ENCODE measurements at regions not wholly inside any gene's neighbourhood (a gene's known extent, or its start where the extent isn't known, plus 50 kb on each side); places are given as distances from the start of the nearest gene placed in this dataset.

DNA sequence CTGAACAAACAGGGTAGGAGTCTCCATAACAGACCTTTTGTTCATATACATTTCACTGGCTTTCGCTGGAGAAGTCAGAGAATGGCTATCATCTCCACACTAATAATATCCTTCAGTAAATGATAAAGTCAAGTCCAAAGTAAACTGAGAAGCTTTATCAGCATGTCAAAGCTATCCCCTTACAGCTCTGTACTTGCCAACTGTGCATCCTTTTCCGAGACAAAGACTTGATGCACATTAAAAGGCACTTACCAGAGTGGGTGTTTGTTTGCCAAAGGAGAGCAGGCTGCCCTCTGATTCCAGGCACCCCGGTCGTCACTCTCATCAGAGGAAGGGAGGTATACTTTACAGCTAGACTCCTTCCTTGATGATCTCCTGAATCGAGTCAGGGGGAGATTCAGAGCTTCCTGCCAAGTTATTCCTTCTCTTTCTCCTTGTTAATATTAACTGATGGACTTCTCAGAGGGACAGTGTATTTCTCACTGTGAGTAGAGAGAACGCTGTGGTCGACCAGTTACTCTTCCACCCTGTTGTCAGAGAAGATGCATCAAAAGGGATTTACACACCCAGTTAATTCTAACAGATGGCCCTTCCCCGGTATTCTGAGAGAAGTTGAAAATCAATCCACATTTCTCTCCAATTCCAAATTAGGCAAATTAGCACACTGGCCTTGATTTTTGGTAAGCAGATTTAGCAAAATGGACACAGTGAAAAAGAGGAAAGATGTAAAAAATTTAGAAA is 504.7 kb upstream of the NR2F2 start:
- DNase-seq: no peak

DNA sequence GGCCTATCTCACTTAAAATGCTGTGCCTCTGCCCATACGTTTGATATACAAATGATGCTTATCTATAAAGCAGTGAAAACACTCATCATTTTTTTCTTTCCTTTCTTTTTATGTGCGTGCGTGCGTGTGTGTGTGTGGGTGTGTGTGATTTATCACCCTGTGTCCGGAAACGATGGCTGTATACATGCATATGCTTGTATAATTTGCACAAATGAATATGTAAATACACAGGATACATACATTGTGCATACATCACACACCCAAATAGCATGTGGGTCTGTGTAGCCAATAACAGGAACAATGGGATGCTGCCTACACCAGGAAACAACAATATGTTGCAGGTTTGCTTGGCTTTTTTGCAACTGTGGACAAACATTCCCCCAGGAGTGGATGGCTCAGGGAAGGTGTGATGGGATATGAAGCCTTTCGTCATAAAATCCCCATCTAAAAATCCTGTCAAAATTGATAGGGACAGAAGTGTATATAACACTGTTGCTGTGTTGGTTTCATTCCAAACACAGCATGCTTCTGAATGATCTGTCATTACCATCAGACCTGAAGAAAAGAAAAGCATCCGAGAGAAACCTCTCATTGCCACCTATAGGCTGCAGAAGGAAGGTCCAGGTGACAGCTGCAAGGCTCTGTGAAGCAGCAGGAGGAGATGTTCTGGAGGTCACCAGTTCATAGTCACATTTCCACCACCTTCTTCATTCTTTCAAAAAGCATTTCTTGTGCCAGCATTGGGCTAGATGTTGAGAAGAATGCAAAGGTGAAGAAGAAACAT is 503.9 kb upstream of the NR2F2 start:
- DNase-seq: no peak

- no peak for DNase-seq
Observed at GRCh38 chr15:95829062-95829461, 501.4 kb upstream of the NR2F2 start.

- no peak for DNase-seq
Observed at GRCh38 chr15:95830281-95830680, 500.2 kb upstream of the NR2F2 start.

GRCh38 chr15:95832668-95833067 is 497.8 kb upstream of the NR2F2 start:
- DNase-seq: no peak

DNA sequence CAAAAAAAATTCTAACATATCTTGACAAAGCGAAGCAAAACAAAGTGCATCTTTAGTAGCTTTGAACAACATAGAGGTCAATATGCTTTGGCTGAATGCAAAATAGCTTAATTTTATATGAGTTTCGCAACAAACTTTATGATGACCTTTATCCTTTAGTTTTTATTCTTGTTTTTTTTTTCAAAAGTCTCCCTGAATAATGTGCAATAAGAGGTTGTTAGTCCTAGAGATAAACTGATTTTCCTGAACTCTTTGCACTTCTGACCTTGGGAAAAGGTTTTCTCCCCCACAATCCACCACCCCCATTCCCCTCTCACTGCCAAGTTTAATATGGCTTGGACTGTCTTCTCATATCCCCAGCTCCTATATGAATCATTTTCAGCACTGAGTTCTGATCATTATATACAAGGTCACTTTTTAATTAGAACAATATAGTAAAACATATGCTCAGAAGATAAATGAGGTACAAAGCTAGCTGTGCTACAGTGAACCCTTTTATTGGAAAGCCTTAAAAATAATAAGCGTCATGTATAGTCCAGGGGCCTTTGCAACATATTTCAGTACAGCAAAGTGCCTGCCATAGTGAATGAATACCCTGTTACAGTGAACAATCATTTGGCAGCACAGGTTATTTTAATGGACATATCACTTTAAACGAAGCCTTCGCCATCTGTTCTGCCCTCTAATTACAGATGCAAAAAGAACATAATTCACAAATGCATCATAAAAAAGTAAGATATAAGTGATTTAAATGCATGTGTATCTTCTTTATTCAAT is 496.3 kb upstream of the NR2F2 start:
- no peak for DNase-seq

DNA sequence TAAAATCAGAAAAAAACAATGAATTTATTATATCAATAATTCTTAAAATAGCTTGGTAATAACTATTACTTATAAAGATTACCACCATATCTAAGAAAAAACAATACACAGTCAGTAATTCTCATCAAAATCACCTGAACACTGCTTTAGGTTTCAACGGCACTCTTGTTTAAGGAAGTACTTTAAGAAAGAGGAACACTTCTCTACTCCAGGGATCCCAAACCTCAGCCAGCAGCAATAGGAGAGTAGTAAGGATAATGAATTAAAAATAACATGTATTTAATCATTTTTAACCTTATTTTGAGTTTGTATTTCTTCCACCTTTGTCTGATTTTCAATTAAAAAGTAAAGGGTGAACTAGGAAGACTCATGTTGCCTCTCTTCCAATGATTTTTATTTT is 494.0 kb upstream of the NR2F2 start:
- DNase-seq: no peak

DNA sequence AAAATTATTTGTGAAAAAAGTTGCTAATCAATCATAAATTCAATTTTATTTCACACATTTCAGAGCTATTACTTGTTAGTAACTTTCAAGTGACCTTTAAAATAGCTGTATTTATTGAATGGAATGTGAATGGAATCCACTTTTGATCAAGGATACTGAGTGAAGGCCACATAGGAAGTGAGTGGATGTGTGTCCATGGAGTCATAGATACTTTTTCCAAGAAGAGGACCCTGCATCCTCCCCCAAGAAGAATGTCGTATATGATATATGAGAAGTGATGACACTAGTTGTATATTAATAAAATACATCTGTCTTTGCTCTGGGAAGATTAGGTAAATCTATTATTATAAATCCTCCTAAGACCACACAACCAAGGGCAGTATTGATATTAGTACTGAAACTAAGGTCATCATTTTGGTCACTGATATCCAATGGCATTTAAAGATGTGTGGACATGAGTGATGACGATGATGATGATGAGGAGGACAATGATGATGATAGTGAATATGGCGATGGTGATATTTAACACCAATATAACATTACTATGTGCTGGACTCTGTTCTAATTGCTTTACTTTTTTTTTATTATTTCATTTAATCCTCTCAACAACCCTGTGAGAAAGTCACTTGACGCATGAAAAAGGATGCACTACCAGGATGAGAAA is 493.0 kb upstream of the NR2F2 start:
- DNase-seq: no peak

GRCh38 chr15:95839367-95839782 is 491.1 kb upstream of the NR2F2 start:
- no peak for DNase-seq

DNA sequence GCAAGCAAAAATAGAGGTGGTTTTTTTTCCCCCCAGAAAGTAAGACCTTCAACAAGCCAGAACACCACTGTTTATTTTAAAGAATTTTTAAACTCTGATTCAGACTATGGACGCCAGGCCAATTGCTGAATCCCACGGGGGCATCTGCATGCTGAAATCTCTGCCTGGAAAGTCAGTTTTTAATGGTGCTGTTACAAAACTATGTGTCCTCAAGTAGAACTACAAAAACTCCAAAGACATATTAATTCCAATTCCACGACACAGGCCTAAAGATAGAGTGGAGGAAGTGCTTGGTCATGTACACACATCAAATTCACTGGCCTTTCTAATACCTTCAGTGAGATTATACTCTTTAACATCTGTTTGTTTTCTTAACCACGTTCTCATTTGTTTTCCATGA is 490.5 kb upstream of the NR2F2 start:
- DNase-seq: no peak

GRCh38 chr15:95840855-95841254 is 489.6 kb upstream of the NR2F2 start:
- DNase-seq: no peak

DNA sequence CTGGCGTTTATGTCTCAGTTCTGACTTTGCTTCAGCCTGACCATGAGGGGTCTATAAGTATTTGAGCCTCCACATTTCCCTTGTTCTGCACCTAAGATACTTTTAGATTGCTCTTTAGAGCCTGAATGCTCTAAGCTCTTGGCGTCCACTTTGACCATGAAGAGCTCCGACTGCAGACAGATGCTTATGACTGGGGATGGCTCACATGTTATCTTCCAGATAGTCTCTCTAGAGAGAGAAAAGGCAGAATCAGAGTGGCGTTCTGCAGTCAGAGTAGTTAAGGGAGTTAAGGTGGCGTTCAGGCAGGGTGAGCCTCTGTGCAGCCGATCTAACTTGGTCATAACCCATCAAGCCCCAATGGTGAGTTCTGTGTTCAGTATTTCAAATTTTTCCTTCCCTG is 487.9 kb upstream of the NR2F2 start:
- no peak for DNase-seq

- no peak for DNase-seq
Observed at GRCh38 chr15:95843241-95843910, 487.1 kb upstream of the NR2F2 start.

DNA sequence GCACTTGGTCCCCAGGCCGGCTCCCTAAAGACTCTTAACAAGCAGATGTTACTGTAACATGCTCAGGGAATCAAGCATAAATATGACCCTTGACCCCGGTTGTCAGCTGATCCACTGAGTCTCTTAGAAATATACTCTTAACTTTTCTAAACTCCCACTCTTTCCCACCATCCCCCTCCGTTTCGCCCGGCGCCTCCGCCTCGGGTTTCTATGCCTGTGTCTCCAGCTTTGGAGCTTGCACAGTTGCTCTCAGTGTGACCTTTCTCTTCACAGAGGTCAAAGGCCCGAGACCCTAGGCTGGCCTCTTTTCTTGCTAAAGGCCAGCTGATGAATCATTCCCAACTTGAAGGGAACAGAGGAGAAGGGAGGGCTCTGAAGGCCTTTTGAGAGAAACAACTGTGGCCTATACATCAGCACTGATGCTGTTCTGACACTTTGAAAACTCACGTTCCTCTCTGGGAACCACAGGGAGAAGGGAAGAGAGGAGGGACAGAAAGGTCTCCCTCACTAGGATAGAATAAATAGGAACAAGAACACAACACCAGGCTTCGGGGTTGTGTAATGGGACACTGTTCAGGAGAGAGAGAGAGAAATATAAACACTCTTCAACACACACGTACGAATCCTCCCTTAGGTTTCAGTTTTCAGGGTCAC is 484.5 kb upstream of the NR2F2 start:
- DNase-seq: no peak

GRCh38 chr15:95848126-95848525 is 482.4 kb upstream of the NR2F2 start:
- DNase-seq: no peak

DNA sequence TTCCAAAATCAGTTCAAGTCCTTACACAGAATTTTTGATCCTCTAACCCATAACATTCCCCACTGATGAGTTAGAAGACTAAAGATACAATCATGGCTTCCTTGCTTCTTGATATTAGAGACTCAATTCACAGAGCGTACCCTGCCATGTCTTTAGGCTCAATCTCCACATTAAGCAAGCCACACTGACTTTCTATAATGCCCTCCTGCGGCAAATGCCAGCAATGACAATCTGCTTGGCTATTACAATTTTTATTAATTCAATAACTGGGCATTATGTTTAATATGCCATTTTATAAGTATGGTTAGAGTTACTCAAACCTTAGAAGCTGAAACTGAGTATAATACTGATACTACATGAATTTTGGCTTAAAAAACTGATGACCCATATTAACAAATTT is 479.7 kb upstream of the NR2F2 start:
- no peak for DNase-seq

- DNase-seq: no peak
Observed at GRCh38 chr15:95853350-95853749, 477.1 kb upstream of the NR2F2 start.

DNA sequence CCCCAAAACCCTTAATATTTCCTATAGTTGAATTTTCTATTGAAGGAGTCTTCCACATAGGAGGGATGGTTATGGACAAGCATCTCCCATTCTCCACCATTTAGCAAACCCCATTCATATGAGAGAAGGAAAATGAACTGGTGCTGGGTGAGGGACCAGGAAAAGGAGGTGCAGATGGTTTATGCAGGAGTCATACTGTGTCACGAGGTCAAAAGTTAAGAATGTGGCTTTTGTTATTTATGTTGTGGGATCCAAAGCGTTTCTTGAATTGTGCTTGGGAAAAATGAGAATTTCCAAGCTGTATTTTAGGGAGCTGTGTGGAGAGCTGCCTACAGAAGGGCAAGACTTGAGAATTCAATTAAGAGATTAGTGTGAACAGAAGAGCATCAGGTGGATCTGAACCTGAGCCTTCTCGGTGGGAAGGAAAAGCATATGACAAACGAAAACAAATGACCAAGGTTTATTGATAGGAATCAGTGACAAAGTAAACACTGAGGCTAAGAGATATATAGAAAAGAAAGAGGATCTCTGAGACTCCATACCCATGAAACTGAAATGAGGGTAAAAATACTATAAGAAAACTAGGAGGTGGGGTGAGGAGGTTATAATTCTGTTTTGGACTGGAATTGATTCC is 473.3 kb upstream of the NR2F2 start:
- no peak for DNase-seq

GRCh38 chr15:95857758-95858157 is 472.7 kb upstream of the NR2F2 start:
- DNase-seq: no peak

- no peak for DNase-seq
Observed at GRCh38 chr15:95860406-95860805, 470.1 kb upstream of the NR2F2 start.

DNA sequence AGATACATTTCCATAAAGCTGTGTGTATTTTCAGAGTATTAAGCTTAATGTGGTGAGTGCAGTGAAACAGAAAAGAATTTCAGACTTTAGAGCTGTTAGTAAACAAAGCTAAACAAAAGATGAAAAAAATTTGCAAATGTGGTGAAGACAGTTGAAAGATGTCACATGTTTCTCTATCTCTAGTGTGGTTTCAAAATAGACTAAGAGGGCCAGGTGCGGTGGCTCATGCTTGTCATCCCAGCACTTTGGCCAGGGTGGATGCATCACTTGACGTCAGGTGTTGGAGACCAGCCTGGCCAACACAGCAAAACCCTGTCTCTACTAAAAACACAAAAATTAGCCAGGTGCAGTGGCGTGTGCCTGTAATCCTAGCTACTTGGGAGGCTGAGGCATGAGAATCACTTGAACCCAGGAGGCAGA is 466.0 kb upstream of the NR2F2 start:
- no peak for DNase-seq

DNA sequence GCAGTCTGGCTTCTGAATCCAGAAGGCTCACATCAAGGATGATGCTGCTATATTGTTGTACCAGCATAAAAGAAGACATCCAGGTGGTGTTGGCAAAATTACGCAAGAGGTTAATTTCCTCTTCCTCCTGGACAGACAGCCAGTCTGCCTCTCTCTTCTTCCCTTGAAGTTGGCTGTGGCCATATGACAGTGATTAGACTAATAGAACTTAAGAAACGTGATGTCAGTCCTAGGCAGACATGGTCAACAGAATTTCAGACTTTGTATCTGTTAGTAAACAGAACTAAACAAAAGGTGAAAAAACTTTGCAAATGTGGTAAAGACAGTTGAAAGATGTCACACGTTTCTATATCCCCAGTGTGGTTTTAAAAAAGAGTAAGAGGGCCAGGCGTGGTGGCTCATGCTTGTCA is 465.2 kb upstream of the NR2F2 start:
- no peak for DNase-seq
